Neural progenitor cell (in vitro differentiated cells): ENCODE measurements at regions not wholly inside any gene's neighbourhood (a gene's known extent, or its start where the extent isn't known, plus 50 kb on each side); places are given as distances from the start of the nearest gene placed in this dataset.

Experiments
- DNase-seq: peaks from one replicate; pipeline ENCODE4 v3.0.0-alpha.2; 2016; ENCODE audit warnings: low spot score
- H2AFZ ChIP-seq: fragments of 200-600 bp; sonication (generic); replicated peaks from 2 replicates; pipeline ENCODE4 v1.6.1; 2016; ENCODE audit warnings: antibody characterized with exemption
- H3F3A ChIP-seq: fragments of 200-600 bp; sonication (generic); 2 replicates; pipeline ENCODE4 v1.6.1; 2016; ENCODE audit warnings: antibody characterized with exemption, low read depth
- H3K27ac ChIP-seq: fragments of 200-600 bp; sonication (generic); 2 replicates; pipeline ENCODE4 v1.5.1; 2016; ENCODE audit warnings: mild to moderate bottlenecking
- H3K27me3 ChIP-seq: fragments of 200-600 bp; sonication (generic); 2 replicates; pipeline ENCODE4 v1.6.1; 2016; ENCODE audit warnings: mild to moderate bottlenecking, moderate library complexity
- H3K36me3 ChIP-seq: fragments of 200-600 bp; sonication (generic); 2 replicates; pipeline ENCODE4 v1.5.1; 2016
- H3K4me1 ChIP-seq: fragments of 200-600 bp; sonication (generic); 2 replicates; pipeline ENCODE4 v1.6.1; 2016; ENCODE audit warnings: mixed run types
- H3K4me2 ChIP-seq: fragments of 200-600 bp; sonication (generic); 2 replicates; pipeline ENCODE4 v1.6.1; 2016
- H3K4me3 ChIP-seq: fragments of 200-600 bp; sonication (generic); 2 replicates; pipeline ENCODE4 v1.5.1; 2016
- H3K79me2 ChIP-seq: fragments of 200-600 bp; sonication (generic); 2 replicates; pipeline ENCODE4 v1.6.1; 2016; ENCODE audit warnings: low read depth
- H3K9ac ChIP-seq: fragments of 200-600 bp; sonication (generic); 2 replicates; pipeline ENCODE4 v1.6.1; 2016
- H3K9me3 ChIP-seq: fragments of 200-600 bp; sonication (generic); 2 replicates; pipeline ENCODE4 v1.5.1; 2016; ENCODE audit warnings: low read depth
- H4K20me1 ChIP-seq: fragments of 200-600 bp; sonication (generic); 2 replicates; pipeline ENCODE4 v1.6.1; 2016; ENCODE audit warnings: low read depth
- H3K27ac Mint-ChIP-seq: 3 replicates; pipeline ENCODE4 v1.8.0; 2021; ENCODE audit warnings: mixed read lengths
- H3K27me3 Mint-ChIP-seq: 2 replicates; pipeline ENCODE4 v1.8.0; 2022; ENCODE audit warnings: low read depth, mild to moderate bottlenecking, inconsistent platforms, moderate library complexity, mixed read lengths; ENCODE audit not compliant: insufficient read depth
- H3K36me3 Mint-ChIP-seq: 3 replicates; pipeline ENCODE4 v1.8.0; 2021; ENCODE audit warnings: mixed read lengths
- H3K4me1 Mint-ChIP-seq: 3 replicates; pipeline ENCODE4 v1.8.0; 2021; ENCODE audit warnings: mixed read lengths
- H3K4me3 Mint-ChIP-seq: 3 replicates; pipeline ENCODE4 v1.8.0; 2021; ENCODE audit warnings: mild to moderate bottlenecking, moderate library complexity, mixed read lengths
- H3K9me3 Mint-ChIP-seq: 3 replicates; pipeline ENCODE4 v1.8.0; 2020; ENCODE audit warnings: mixed read lengths
- CTCF ChIP-seq: fragments of 200-600 bp; sonication (generic); IDR thresholded peaks from 2 replicates; pipeline ENCODE4 v1.5.1; 2017; ENCODE audit warnings: antibody characterized with exemption, mild to moderate bottlenecking
- EZH2 ChIP-seq: fragments of 200-600 bp; sonication (generic); IDR thresholded peaks from 2 replicates; pipeline ENCODE4 v1.6.1; 2017; ENCODE audit warnings: antibody characterized with exemption, mild to moderate bottlenecking, moderate library complexity
- EZH2phosphoT487 ChIP-seq: fragments of 200-600 bp; sonication (generic); IDR thresholded peaks from 2 replicates; pipeline ENCODE4 v1.6.1; 2017; ENCODE audit warnings: antibody characterized with exemption

GRCh38 chr22:48084729-48085050 lies 1322.2 kb downstream of the TBC1D22A start:
- DNase-seq = no peak
- no peaks in the 10 kb centered on the region for H3K79me2 ChIP-seq
- H3F3A ChIP-seq = peaks cover 7% of the 10 kb centered on the region
- no peak overlapping the region for H3K9ac ChIP-seq
- no peak overlapping the region for H3K27ac ChIP-seq
- peaks cover 4% of the 10 kb centered on the region for H3K4me1 Mint-ChIP-seq
- no peaks in the 10 kb centered on the region for H3K27me3 ChIP-seq
- H2AFZ ChIP-seq = peak overlapping the region; percentile 36
- no peaks in the 10 kb centered on the region for H3K36me3 ChIP-seq
- H3K27ac Mint-ChIP-seq = no peak overlapping the region
- H3K4me2 ChIP-seq = peak overlapping the region; percentile 27
- no peaks in the 10 kb centered on the region for H3K36me3 Mint-ChIP-seq
- no peaks in the 10 kb centered on the region for H4K20me1 ChIP-seq
- no peaks in the 10 kb centered on the region for H3K9me3 ChIP-seq
- H3K9me3 Mint-ChIP-seq = no peaks in the 10 kb centered on the region
- TF ChIP-seq EZH2 = no peak
- no peak for TF ChIP-seq CTCF
- TF ChIP-seq EZH2phosphoT487 = no peak
- peaks cover 16% of the 10 kb centered on the region for H3K4me1 ChIP-seq
- no peak overlapping the region for H3K4me3 Mint-ChIP-seq
- H3K4me3 ChIP-seq = no peak overlapping the region
- peaks cover 5% of the 10 kb centered on the region for H3K27me3 Mint-ChIP-seq

- no peak overlapping the region for H3K9ac ChIP-seq
- H3K9me3 Mint-ChIP-seq = peaks cover 3% of the 10 kb centered on the region
- H4K20me1 ChIP-seq = no peaks in the 10 kb centered on the region
- no peaks in the 10 kb centered on the region for H3K36me3 Mint-ChIP-seq
- peak overlapping the region; percentile 27 for H3K4me2 ChIP-seq
- no peak overlapping the region for H3K4me3 ChIP-seq
- peaks cover 16% of the 10 kb centered on the region for H3K4me1 ChIP-seq
- peak overlapping the region; percentile 6 for H3K27ac Mint-ChIP-seq
- H3K4me3 Mint-ChIP-seq = no peak overlapping the region
- peak overlapping the region; percentile 36 for H2AFZ ChIP-seq
- no peaks in the 10 kb centered on the region for H3K36me3 ChIP-seq
- TF ChIP-seq CTCF = no peak
- no peak for TF ChIP-seq EZH2
- no peak for TF ChIP-seq EZH2phosphoT487
- H3K27me3 ChIP-seq = no peaks in the 10 kb centered on the region
- H3K27me3 Mint-ChIP-seq = peaks cover 7% of the 10 kb centered on the region
- peaks cover 7% of the 10 kb centered on the region for H3F3A ChIP-seq
- peaks cover 2% of the 10 kb centered on the region for H3K4me1 Mint-ChIP-seq
- DNase-seq = peak; percentile 25
- no peaks in the 10 kb centered on the region for H3K9me3 ChIP-seq
- no peaks in the 10 kb centered on the region for H3K79me2 ChIP-seq
- H3K27ac ChIP-seq = no peak overlapping the region
Measured at GRCh38 chr22:48084041-48084728, 1321.7 kb downstream of the TBC1D22A start.

GRCh38 chr22:48083502-48083901 lies 1321.1 kb downstream of the TBC1D22A start:
- H3K4me1 ChIP-seq = peaks cover 16% of the 10 kb centered on the region
- no peak overlapping the region for H3K27ac ChIP-seq
- H3K4me2 ChIP-seq = no peak overlapping the region
- no peaks in the 10 kb centered on the region for H3K36me3 ChIP-seq
- Mint-ChIP-seq H3K9me3 (peaks cover 3% of the 10 kb centered on the region), H3K27me3 (peaks cover 7% of the 10 kb centered on the region), H3K4me3 (no peak overlapping the region), H3K36me3 (no peaks in the 10 kb centered on the region), H3K4me1 (no peaks in the 10 kb centered on the region), H3K27ac (no peak overlapping the region)
- H4K20me1 ChIP-seq = no peaks in the 10 kb centered on the region
- no peak for DNase-seq
- H3K9ac ChIP-seq = no peak overlapping the region
- no peak overlapping the region for H2AFZ ChIP-seq
- H3F3A ChIP-seq = peaks cover 7% of the 10 kb centered on the region
- H3K79me2 ChIP-seq = no peaks in the 10 kb centered on the region
- no peaks in the 10 kb centered on the region for H3K9me3 ChIP-seq
- no peak for TF ChIP-seq EZH2
- TF ChIP-seq CTCF = no peak
- TF ChIP-seq EZH2phosphoT487 = no peak
- H3K4me3 ChIP-seq = no peak overlapping the region
- no peaks in the 10 kb centered on the region for H3K27me3 ChIP-seq
